Endothelial cell (in vitro differentiated cells): ENCODE measurements at regions not wholly inside any gene's neighbourhood (a gene's known extent, or its start where the extent isn't known, plus 50 kb on each side); places are given as distances from the start of the nearest gene placed in this dataset.

Source experiments
- DNase-seq: peaks from one replicate; pipeline ENCODE4 v3.0.0; 2021; ENCODE audit warnings: low spot score
- H3K27ac Mint-ChIP-seq: one replicate; pipeline ENCODE4 v1.8.0; 2021; ENCODE audit warnings: mixed read lengths, inconsistent platforms; ENCODE audit not compliant: unreplicated experiment
- H3K27me3 Mint-ChIP-seq: one replicate; pipeline ENCODE4 v1.8.0; 2021; ENCODE audit warnings: mild to moderate bottlenecking, moderate library complexity, mixed read lengths, inconsistent platforms; ENCODE audit not compliant: unreplicated experiment
- H3K36me3 Mint-ChIP-seq: one replicate; pipeline ENCODE4 v1.8.0; 2021; ENCODE audit warnings: mild to moderate bottlenecking, low read depth, mixed read lengths, inconsistent platforms; ENCODE audit not compliant: unreplicated experiment
- H3K4me1 Mint-ChIP-seq: one replicate; pipeline ENCODE4 v1.8.0; 2021; ENCODE audit warnings: mild to moderate bottlenecking, mixed read lengths, inconsistent platforms; ENCODE audit not compliant: unreplicated experiment
- H3K4me3 Mint-ChIP-seq: one replicate; pipeline ENCODE4 v1.8.0; 2021; ENCODE audit warnings: mild to moderate bottlenecking, mixed read lengths, inconsistent platforms; ENCODE audit not compliant: unreplicated experiment
- H3K9me3 Mint-ChIP-seq: one replicate; pipeline ENCODE4 v1.8.0; 2021; ENCODE audit warnings: mixed read lengths, inconsistent platforms; ENCODE audit not compliant: unreplicated experiment
- TF ChIP-seq, protein P1 (sequence below): fragments of 200-600 bp; sonication (generic); IDR thresholded peaks from one replicate; pipeline ENCODE4 v1.5.0; 2021; ENCODE audit warnings: antibody characterized with exemption; ENCODE audit not compliant: unreplicated experiment

DNA sequence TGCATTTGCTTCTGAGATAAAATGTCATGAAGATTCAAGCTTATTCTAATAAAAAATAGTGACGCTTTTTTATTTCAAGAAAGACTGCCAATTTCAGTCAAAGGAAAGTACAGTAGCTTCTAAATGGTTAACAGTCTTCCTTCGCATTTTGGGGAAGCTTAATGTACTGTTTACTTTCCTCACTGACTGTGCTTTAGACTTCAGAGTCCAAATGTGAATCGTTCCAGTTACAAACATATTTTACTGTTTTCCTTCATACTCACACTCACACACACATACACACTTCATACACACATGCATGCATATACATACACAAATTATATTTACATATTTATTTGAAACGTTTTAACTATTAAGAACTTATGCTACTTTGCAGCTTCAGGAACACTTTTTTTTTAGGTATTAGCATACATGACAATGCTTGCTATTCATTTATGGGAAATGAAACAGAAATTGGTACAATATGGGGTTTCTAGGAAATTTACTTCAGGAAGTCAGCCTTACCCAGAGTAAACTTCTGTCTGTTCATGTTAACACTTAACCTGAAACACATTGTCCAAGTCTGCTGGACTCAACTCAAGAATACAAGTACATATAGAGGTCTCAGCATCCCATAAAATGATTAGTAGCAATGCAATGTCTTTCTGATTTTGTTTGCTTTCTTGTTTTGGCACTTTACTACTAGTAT, 145.4 kb downstream of the RPS12 start:
- no peaks in the 10 kb centered on the region for H3K4me1 Mint-ChIP-seq

GRCh38 chr6:132960720-132961119, 146.4 kb downstream of the RPS12 start:
- no peak for DNase-seq
- H3K9me3 Mint-ChIP-seq, result no peaks in the 10 kb centered on the region
- TF ChIP-seq, protein P1, sequence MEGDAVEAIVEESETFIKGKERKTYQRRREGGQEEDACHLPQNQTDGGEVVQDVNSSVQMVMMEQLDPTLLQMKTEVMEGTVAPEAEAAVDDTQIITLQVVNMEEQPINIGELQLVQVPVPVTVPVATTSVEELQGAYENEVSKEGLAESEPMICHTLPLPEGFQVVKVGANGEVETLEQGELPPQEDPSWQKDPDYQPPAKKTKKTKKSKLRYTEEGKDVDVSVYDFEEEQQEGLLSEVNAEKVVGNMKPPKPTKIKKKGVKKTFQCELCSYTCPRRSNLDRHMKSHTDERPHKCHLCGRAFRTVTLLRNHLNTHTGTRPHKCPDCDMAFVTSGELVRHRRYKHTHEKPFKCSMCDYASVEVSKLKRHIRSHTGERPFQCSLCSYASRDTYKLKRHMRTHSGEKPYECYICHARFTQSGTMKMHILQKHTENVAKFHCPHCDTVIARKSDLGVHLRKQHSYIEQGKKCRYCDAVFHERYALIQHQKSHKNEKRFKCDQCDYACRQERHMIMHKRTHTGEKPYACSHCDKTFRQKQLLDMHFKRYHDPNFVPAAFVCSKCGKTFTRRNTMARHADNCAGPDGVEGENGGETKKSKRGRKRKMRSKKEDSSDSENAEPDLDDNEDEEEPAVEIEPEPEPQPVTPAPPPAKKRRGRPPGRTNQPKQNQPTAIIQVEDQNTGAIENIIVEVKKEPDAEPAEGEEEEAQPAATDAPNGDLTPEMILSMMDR, result no peak
- H3K36me3 Mint-ChIP-seq, result no peaks in the 10 kb centered on the region
- no peak overlapping the region for H3K4me3 Mint-ChIP-seq
- H3K4me1 Mint-ChIP-seq, result no peaks in the 10 kb centered on the region
- no peak overlapping the region for H3K27ac Mint-ChIP-seq
- H3K27me3 Mint-ChIP-seq, result no peaks in the 10 kb centered on the region

More for the DNA sequence above, 145.4 kb downstream of the RPS12 start:
- TF ChIP-seq, protein P1, result no peak
- Mint-ChIP-seq H3K9me3 (no peaks in the 10 kb centered on the region), H3K27me3 (no peaks in the 10 kb centered on the region), H3K4me3 (no peak overlapping the region), H3K36me3 (no peaks in the 10 kb centered on the region), H3K27ac (no peak overlapping the region)
- DNase-seq, result no peak

DNA sequence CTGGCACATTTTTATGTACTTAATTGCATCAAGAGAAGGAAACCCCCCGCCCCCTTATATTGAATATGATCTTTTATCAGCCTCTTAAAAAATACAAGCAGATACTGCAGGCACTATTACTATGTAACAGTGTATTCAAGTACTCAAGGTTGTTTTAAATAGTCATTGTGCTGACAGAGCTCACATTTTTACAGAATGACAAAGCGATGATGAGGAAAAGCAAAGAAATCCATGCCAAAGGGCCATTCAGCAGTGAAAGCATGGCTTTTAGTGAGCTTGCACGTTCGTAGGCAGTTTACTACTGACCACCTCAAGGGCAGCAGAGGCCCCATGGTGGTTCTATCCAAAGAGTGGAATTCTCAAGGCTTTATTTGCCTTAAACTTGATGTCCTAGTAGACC, 146.8 kb downstream of the RPS12 start:
- Mint-ChIP-seq H3K4me1 (no peaks in the 10 kb centered on the region), H3K4me3 (no peak overlapping the region), H3K36me3 (no peaks in the 10 kb centered on the region), H3K27me3 (no peaks in the 10 kb centered on the region), H3K27ac (no peak overlapping the region), H3K9me3 (no peaks in the 10 kb centered on the region)
- DNase-seq, result no peak
- TF ChIP-seq, protein P1, result no peak

GRCh38 chr6:132961610-132962009, 147.2 kb downstream of the RPS12 start:
- Mint-ChIP-seq H3K27ac (no peak overlapping the region), H3K27me3 (no peaks in the 10 kb centered on the region), H3K4me1 (no peaks in the 10 kb centered on the region), H3K9me3 (no peaks in the 10 kb centered on the region), H3K36me3 (no peaks in the 10 kb centered on the region), H3K4me3 (no peak overlapping the region)
- no peak for DNase-seq
- TF ChIP-seq, protein P1, result peak; percentile 36

- no peaks in the 10 kb centered on the region for H3K4me1 Mint-ChIP-seq
- DNase-seq, result peak; percentile 85
- no peaks in the 10 kb centered on the region for H3K36me3 Mint-ChIP-seq
- TF ChIP-seq, protein P1, result peak; percentile 58
- no peaks in the 10 kb centered on the region for H3K9me3 Mint-ChIP-seq
- H3K4me3 Mint-ChIP-seq, result no peak overlapping the region
- H3K27ac Mint-ChIP-seq, result no peak overlapping the region
- no peaks in the 10 kb centered on the region for H3K27me3 Mint-ChIP-seq
These were observed 148.8 kb downstream of the RPS12 start for GRCh38 chr6:132962936-132963868.
